Sigmoid colon (tissue), 4 donors: ENCODE measurements at regions not wholly inside any gene's neighbourhood (a gene's known extent, or its start where the extent isn't known, plus 50 kb on each side); places are given as distances from the start of the nearest gene placed in this dataset.

ENCODE experiments used
- POLR2A ChIP-seq, 2 donors: fragments of 450-650 bp; IDR thresholded peaks; one replicate each; pipeline ENCODE4 v1.6.1; 2016; ENCODE audit warnings: antibody characterized with exemption in 2 of 2, mild to moderate bottlenecking in 2 of 2, moderate library complexity in 2 of 2
- POLR2AphosphoS5 ChIP-seq, 4 donors: sonication (generic); formaldehyde crosslinking; IDR thresholded peaks; one replicate each; pipeline ENCODE4 v1.6.1; 2017; ENCODE audit warnings: antibody characterized with exemption in 4 of 4
- TF ChIP-seq, protein P1 (sequence below), 4 experiments: fragments of 450-650 bp in 3 of 4; fragments of 200-600 bp in 1 of 4; IDR thresholded peaks; one replicate each; pipeline ENCODE4 v1.5.1; 2016 to 2019; ENCODE audit warnings: antibody characterized with exemption in 4 of 4, mild to moderate bottlenecking in 3 of 4, moderate library complexity in 2 of 4

DNA sequence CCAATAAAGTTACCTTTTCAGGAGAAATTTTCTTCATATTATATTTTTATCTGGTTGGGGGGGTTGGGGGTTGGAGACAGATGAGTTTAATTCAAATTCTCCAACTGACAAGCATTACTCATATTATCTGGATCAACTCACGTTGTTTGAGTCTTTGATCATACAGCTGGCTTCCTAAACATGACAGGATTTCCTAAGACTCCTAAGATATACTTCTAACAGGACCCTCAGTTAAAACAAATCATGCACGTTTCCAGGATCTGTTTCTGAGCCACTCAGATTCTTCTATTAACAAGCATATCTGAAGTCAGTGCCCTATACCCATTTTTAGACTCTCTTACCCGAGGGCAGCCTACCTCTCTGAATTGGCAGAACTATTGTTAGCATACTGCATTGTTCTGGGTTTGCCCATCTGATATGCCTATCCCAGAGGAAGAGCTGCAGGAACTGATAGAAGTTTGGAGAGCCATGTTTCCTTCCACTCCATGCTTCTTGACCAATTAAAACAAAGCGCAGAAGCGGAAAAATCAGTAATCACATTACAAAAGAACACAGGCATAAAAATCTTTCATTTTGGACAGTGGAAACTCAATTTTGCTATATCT lies 653.9 kb downstream of the LTN1 start:
- TF ChIP-seq, protein P1, sequence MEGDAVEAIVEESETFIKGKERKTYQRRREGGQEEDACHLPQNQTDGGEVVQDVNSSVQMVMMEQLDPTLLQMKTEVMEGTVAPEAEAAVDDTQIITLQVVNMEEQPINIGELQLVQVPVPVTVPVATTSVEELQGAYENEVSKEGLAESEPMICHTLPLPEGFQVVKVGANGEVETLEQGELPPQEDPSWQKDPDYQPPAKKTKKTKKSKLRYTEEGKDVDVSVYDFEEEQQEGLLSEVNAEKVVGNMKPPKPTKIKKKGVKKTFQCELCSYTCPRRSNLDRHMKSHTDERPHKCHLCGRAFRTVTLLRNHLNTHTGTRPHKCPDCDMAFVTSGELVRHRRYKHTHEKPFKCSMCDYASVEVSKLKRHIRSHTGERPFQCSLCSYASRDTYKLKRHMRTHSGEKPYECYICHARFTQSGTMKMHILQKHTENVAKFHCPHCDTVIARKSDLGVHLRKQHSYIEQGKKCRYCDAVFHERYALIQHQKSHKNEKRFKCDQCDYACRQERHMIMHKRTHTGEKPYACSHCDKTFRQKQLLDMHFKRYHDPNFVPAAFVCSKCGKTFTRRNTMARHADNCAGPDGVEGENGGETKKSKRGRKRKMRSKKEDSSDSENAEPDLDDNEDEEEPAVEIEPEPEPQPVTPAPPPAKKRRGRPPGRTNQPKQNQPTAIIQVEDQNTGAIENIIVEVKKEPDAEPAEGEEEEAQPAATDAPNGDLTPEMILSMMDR (IDR thresholded peaks at IDR 0.05): no peak
- no peak for TF ChIP-seq POLR2A (IDR thresholded peaks at IDR 0.05)
- no peak for TF ChIP-seq POLR2AphosphoS5 (IDR thresholded peaks at IDR 0.05)
